Suprapubic skin (tissue), 4 donors: ENCODE measurements at regions not wholly inside any gene's neighbourhood (a gene's known extent, or its start where the extent isn't known, plus 50 kb on each side); places are given as distances from the start of the nearest gene placed in this dataset.

Experiments
- DNase-seq, 2 donors: peaks; one replicate each; pipeline ENCODE4 v3.0.0-alpha.2; 2019; ENCODE audit warnings: low spot score in 2 of 2
- H3K27ac ChIP-seq: fragments of 200-600 bp; sonication (generic); one replicate; pipeline ENCODE4 v1.5.1; 2019
- H3K27me3 ChIP-seq: fragments of 200-600 bp; sonication (generic); one replicate; pipeline ENCODE4 v1.5.1; 2019
- H3K36me3 ChIP-seq: fragments of 200-600 bp; sonication (generic); one replicate; pipeline ENCODE4 v1.5.1; 2019
- H3K4me1 ChIP-seq: fragments of 200-600 bp; sonication (generic); one replicate; pipeline ENCODE4 v1.5.1; 2019
- H3K4me3 ChIP-seq: fragments of 200-600 bp; sonication (generic); one replicate; pipeline ENCODE4 v1.5.1; 2019; ENCODE audit warnings: mild to moderate bottlenecking
- H3K9me3 ChIP-seq: fragments of 200-600 bp; sonication (generic); one replicate; pipeline ENCODE4 v1.5.1; 2019
- CTCF ChIP-seq, 2 donors: fragments of 200-600 bp in 1 of 2; fragments of 450-650 bp in 1 of 2; sonication (generic) in 1 of 2; IDR thresholded peaks; one replicate each; pipeline ENCODE4 v1.5.1; 2016 to 2019; ENCODE audit warnings: antibody characterized with exemption in 2 of 2, mild to moderate bottlenecking in 1 of 2, moderate library complexity in 1 of 2
- EP300 ChIP-seq: sonication (generic); formaldehyde crosslinking; IDR thresholded peaks from one replicate; pipeline ENCODE4 v1.6.1; 2017; ENCODE audit warnings: antibody characterized with exemption
- POLR2A ChIP-seq, 2 donors: fragments of 450-650 bp; IDR thresholded peaks; one replicate each; pipeline ENCODE4 v1.6.1; 2017; ENCODE audit warnings: antibody characterized with exemption in 2 of 2, mild to moderate bottlenecking in 2 of 2, moderate library complexity in 2 of 2
- POLR2AphosphoS5 ChIP-seq, 3 donors: sonication (generic); formaldehyde crosslinking; IDR thresholded peaks; one replicate each; pipeline ENCODE4 v1.6.1; 2017; ENCODE audit warnings: antibody characterized with exemption in 3 of 3
- whole genome bisulfite sequencing: methylation state at CpG from one replicate; pipeline ENCODE4 v1.1.5; 2018; 5-methylcytosine and 5-hydroxymethylcytosine counted together

DNA sequence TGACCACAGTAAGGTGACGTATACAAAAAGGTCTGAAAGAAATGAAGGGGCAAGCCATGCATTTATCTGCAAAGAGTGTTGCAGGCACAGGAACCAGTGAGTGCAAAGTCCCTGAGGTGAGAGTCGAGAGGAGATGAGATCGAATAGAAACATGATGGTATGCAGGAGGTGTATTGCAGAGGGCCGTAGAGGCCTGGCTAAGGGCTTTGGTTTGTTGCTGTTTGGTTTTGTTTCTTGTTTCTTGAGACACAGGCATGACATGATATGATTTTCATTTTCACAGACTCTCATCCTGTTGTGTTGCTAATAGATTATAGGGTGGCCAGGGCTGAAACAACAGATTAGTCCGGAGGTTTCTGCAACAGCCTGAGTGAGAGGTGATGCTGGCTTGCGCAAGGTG lies 80.4 kb downstream of the HSPH1 start:
- H3K4me3 ChIP-seq, result no peak overlapping the region
- H3K27ac ChIP-seq, result no peak overlapping the region
- H3K9me3 ChIP-seq, result no peaks in the 10 kb centered on the region
- H3K4me1 ChIP-seq, result no peaks in the 10 kb centered on the region
- H3K27me3 ChIP-seq, result peaks cover 15% of the 10 kb centered on the region
- TF ChIP-seq CTCF (IDR thresholded peaks at IDR 0.05) (no peak), POLR2AphosphoS5 (IDR thresholded peaks at IDR 0.05) (no peak), EP300 (no peak), POLR2A (IDR thresholded peaks at IDR 0.05) (no peak)
- no peaks in the 10 kb centered on the region for H3K36me3 ChIP-seq
- DNase-seq, result no peak
- 64% methylated on average over 6 of the region's 6 CpGs for WGBS

DNA sequence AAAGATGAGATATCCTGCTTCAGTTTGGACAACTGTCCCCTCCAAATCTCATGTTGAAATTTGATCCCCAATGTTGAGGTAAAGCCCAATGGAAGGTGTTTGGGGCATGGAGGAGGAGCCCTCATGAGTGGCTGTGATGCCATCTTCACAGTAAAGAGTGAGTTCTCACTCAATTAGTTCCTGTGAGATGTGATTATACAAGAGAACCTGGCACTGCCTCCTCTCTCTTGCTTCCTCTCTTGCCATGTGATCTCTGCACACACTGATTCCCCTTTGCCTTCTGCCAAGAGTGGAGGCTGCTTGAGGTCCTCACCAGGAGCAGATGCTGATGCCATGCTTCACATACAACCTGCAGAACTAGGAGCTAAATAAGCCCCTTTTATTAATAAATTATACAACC lies 86.9 kb downstream of the HSPH1 start:
- DNase-seq, result no peak
- no peaks in the 10 kb centered on the region for H3K9me3 ChIP-seq
- H3K27me3 ChIP-seq, result no peaks in the 10 kb centered on the region
- H3K4me3 ChIP-seq, result no peak overlapping the region
- H3K27ac ChIP-seq, result no peak overlapping the region
- no peaks in the 10 kb centered on the region for H3K4me1 ChIP-seq
- TF ChIP-seq CTCF (IDR thresholded peaks at IDR 0.05), result no peak
- TF ChIP-seq EP300, result no peak
- no peak for TF ChIP-seq POLR2A (IDR thresholded peaks at IDR 0.05)
- TF ChIP-seq POLR2AphosphoS5 (IDR thresholded peaks at IDR 0.05), result no peak
- H3K36me3 ChIP-seq, result no peaks in the 10 kb centered on the region

- no peak for DNase-seq
- Histone ChIP-seq H3K27me3 (no peaks in the 10 kb centered on the region), H3K36me3 (no peaks in the 10 kb centered on the region), H3K4me1 (no peaks in the 10 kb centered on the region), H3K4me3 (no peak overlapping the region), H3K9me3 (no peaks in the 10 kb centered on the region), H3K27ac (no peak overlapping the region)
- TF ChIP-seq EP300 (no peak), POLR2A (IDR thresholded peaks at IDR 0.05) (no peak), CTCF (IDR thresholded peaks at IDR 0.05) (no peak), POLR2AphosphoS5 (IDR thresholded peaks at IDR 0.05) (no peak)
- WGBS, result 70% methylated on average over 5 of the region's 5 CpGs
Measured at GRCh38 chr13:31073859-31074718, 87.6 kb downstream of the HSPH1 start.

DNA sequence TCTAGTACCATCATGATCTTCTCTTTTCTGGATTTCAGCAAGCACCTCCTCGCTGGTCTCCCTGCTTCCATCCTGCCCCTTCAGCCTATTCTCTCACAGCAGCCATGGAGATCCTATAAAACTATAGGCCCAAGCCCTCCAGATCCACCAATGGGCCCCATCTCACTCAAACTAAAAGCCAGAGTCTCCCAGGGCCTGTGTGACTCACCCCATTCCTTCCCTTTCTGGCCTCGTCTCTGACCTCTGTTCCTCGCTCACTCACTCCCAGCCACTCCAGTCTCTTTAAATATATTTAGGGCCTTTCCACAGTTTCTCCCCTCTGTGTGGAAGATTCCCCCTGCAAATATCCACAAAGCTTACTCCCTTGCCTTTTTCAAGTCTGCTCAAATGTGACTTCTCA lies 89.7 kb downstream of the HSPH1 start:
- Histone ChIP-seq H3K27ac (no peak overlapping the region), H3K4me3 (no peak overlapping the region), H3K36me3 (no peaks in the 10 kb centered on the region), H3K4me1 (no peaks in the 10 kb centered on the region), H3K9me3 (no peaks in the 10 kb centered on the region), H3K27me3 (no peaks in the 10 kb centered on the region)
- TF ChIP-seq POLR2AphosphoS5 (IDR thresholded peaks at IDR 0.05), result no peak
- TF ChIP-seq EP300, result no peak
- TF ChIP-seq CTCF (IDR thresholded peaks at IDR 0.05), result no peak
- no peak for TF ChIP-seq POLR2A (IDR thresholded peaks at IDR 0.05)
- no peak for DNase-seq
- 87% methylated on average over 3 of the region's 3 CpGs for WGBS

DNA sequence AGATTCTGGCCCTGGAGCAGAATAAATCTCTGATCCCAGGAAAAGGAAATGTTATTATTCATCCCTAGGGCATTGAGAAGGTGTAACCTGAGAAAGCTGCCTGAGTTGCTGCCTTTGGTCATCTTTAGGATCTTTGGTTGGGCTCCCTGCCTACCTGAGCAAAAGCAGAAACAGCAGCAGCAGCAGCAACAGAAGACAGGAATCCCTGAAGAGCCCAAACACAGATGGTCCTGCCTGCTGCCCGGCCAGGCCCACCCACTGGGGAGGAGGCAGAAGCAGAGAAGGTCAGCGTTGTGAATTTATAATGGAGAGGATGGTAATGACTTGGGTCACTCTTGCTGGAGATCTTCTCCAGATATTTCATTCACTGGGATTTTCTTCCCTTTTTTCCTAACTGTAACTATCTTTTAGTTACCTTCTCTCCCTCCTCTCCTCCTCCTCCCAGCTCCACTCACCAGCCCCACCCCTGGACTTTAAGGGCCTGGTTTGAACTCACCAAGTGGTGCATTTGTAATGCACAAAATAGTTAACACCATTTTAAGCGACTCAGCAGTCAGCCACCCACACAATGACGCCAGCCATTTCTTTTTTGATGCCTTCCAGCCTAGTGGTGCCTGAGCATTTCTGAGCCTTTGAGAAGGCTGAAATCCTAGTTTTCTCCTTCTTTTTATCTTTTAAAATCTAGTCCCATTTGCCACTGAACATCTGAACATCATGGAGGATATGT lies 91.7 kb downstream of the HSPH1 start:
- no peak for TF ChIP-seq POLR2AphosphoS5 (IDR thresholded peaks at IDR 0.05)
- no peak for TF ChIP-seq CTCF (IDR thresholded peaks at IDR 0.05)
- TF ChIP-seq EP300, result no peak
- no peak for TF ChIP-seq POLR2A (IDR thresholded peaks at IDR 0.05)
- Histone ChIP-seq H3K9me3 (no peaks in the 10 kb centered on the region), H3K27ac (no peak overlapping the region), H3K27me3 (peaks cover 4% of the 10 kb centered on the region), H3K4me3 (no peak overlapping the region), H3K4me1 (no peaks in the 10 kb centered on the region), H3K36me3 (no peaks in the 10 kb centered on the region)
- 60% methylated on average over 4 of the region's 4 CpGs for WGBS
- DNase-seq, result no peak
